ENCODE measurements at regions not wholly inside any gene's neighbourhood (a gene's known extent, or its start where the extent isn't known, plus 50 kb on each side); places are given as distances from the start of the nearest gene placed in this dataset.

DNA sequence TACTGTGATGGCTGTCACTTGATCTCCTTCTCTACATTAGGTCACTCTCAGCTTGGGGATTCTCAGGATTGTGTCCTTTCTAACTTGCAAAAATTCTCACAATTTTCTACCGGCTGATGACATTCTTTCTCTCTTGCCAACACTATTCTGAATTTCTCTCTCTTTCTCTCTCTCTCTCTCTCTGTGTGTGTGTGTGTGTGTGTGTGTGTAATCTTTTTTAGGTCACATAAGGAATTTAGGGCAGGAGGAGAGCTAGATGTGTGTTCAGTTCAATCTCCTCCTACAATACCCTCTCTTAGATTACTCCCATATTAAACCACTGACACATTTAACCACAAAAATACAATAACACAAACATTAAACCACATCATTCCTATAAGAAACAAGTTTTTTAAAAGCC is 242.3 kb upstream of the NREP start:
- dilution Hi-C loops (cut with MboI; ENCODE audit: extremely low pct_ligation_motif_present, low sequenced_read_pairs) (no loop called here), intact Hi-C loops (cut with micrococcal nuclease) (no loop called here)
- DNase-seq (ENCODE audit: low read depth, low spot score) = no peak
- no peaks in the 10 kb centered on the region for H3K27me3 ChIP-seq (ENCODE audit: control insufficient read depth in 2 of 2, insufficient read depth in 2 of 2, low read length in 2 of 2)
- H3K9me1 ChIP-seq (replicated peaks; ENCODE audit: control insufficient read depth, extremely low read depth, insufficient read depth, low read length) = no peaks in the 10 kb centered on the region
- H2AFZ ChIP-seq (ENCODE audit: low read depth, low read length) = no peak overlapping the region
- H3K79me2 ChIP-seq (ENCODE audit: control insufficient read depth, insufficient read depth, low read length) = no peaks in the 10 kb centered on the region
- no peaks in the 10 kb centered on the region for H3K9me3 ChIP-seq (replicated peaks; ENCODE audit: control insufficient read depth, insufficient read depth, low read length)
- H3K4me1 ChIP-seq (ENCODE audit: control insufficient read depth, extremely low read depth, insufficient read depth, low read length) = no peaks in the 10 kb centered on the region
- POLR2A ChIA-PET = no interaction called here
- H3K4me3 ChIP-seq (replicated peaks in 1 of 3; ENCODE audit: insufficient read depth in 1 of 3, low read depth in 1 of 3, low read length in 3 of 3) = no peak overlapping the region
- no peaks in the 10 kb centered on the region for H3K36me3 ChIP-seq (ENCODE audit: control insufficient read depth in 2 of 2, extremely low read depth in 1 of 2, insufficient read depth in 2 of 2, low read length in 2 of 2)
- no TSS peak for BruUV-seq (replicated peaks)
- no peak for FAIRE-seq
- no peak overlapping the region for H3K27ac ChIP-seq (ENCODE audit: insufficient read depth, low read depth, low read length)
- TF ChIP-seq MYC (IDR thresholded peaks at IDR 0.05; ENCODE audit: low read depth, low read length) = no peak
- no peak for TF ChIP-seq POLR2A (IDR thresholded peaks at IDR 0.05; ENCODE audit: low read depth, low read length)
- no peak overlapping the region for H3K9ac ChIP-seq (replicated peaks; ENCODE audit: extremely low read depth, insufficient read depth, low read length)
- H3K4me2 ChIP-seq (ENCODE audit: insufficient read depth, low read length) = no peak overlapping the region
- H4K20me1 ChIP-seq (replicated peaks; ENCODE audit: control insufficient read depth, extremely low read depth, insufficient read depth, low read length) = no peaks in the 10 kb centered on the region
- CTCF ChIA-PET = no interaction called here

- intact Hi-C loops (cut with micrococcal nuclease) = no loop called here
- Histone ChIP-seq H3K36me3 (ENCODE audit: control insufficient read depth in 2 of 2, extremely low read depth in 1 of 2, insufficient read depth in 2 of 2, low read length in 2 of 2) (no peaks in the 10 kb centered on the region), H3K4me1 (ENCODE audit: control insufficient read depth, extremely low read depth, insufficient read depth, low read length) (no peaks in the 10 kb centered on the region), H3K79me2 (ENCODE audit: control insufficient read depth, insufficient read depth, low read length) (no peaks in the 10 kb centered on the region), H3K27me3 (ENCODE audit: control insufficient read depth in 2 of 2, insufficient read depth in 2 of 2, low read length in 2 of 2) (no peaks in the 10 kb centered on the region), H2AFZ (ENCODE audit: low read depth, low read length) (no peak overlapping the region), H3K4me2 (ENCODE audit: insufficient read depth, low read length) (no peak overlapping the region), H3K9ac (replicated peaks; ENCODE audit: extremely low read depth, insufficient read depth, low read length) (no peak overlapping the region), H4K20me1 (replicated peaks; ENCODE audit: control insufficient read depth, extremely low read depth, insufficient read depth, low read length) (no peaks in the 10 kb centered on the region), H3K27ac (ENCODE audit: insufficient read depth, low read depth, low read length) (no peak overlapping the region), H3K9me3 (replicated peaks; ENCODE audit: control insufficient read depth, insufficient read depth, low read length) (no peaks in the 10 kb centered on the region), H3K9me1 (replicated peaks; ENCODE audit: control insufficient read depth, extremely low read depth, insufficient read depth, low read length) (no peaks in the 10 kb centered on the region), H3K4me3 (replicated peaks in 1 of 3; ENCODE audit: insufficient read depth in 1 of 3, low read depth in 1 of 3, low read length in 3 of 3) (no peak overlapping the region)
- BruUV-seq (replicated peaks) = no TSS peak
- TF ChIP-seq, protein P1, sequence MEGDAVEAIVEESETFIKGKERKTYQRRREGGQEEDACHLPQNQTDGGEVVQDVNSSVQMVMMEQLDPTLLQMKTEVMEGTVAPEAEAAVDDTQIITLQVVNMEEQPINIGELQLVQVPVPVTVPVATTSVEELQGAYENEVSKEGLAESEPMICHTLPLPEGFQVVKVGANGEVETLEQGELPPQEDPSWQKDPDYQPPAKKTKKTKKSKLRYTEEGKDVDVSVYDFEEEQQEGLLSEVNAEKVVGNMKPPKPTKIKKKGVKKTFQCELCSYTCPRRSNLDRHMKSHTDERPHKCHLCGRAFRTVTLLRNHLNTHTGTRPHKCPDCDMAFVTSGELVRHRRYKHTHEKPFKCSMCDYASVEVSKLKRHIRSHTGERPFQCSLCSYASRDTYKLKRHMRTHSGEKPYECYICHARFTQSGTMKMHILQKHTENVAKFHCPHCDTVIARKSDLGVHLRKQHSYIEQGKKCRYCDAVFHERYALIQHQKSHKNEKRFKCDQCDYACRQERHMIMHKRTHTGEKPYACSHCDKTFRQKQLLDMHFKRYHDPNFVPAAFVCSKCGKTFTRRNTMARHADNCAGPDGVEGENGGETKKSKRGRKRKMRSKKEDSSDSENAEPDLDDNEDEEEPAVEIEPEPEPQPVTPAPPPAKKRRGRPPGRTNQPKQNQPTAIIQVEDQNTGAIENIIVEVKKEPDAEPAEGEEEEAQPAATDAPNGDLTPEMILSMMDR (IDR thresholded peaks at IDR 0.05; ENCODE audit: extremely low read depth in 1 of 2, insufficient read depth in 1 of 2, low read depth in 1 of 2, low read length in 2 of 2) = no peak
- TF ChIP-seq EZH2 (IDR thresholded peaks at IDR 0.05; ENCODE audit: borderline replicate concordance, low read depth, low read length, severe bottlenecking) = no peak
- no peak for TF ChIP-seq MAX (IDR thresholded peaks at IDR 0.05; ENCODE audit: insufficient read depth, insufficient read length)
- TF ChIP-seq POLR2A (IDR thresholded peaks at IDR 0.05; ENCODE audit: low read depth, low read length) = no peak
- TF ChIP-seq JUN (IDR thresholded peaks at IDR 0.05; ENCODE audit: borderline replicate concordance, insufficient read depth, insufficient read length, low read depth) = no peak
- no peak for TF ChIP-seq FOS (IDR thresholded peaks at IDR 0.05; ENCODE audit: borderline replicate concordance, insufficient read depth, low read length)
- TF ChIP-seq GATA2 (IDR thresholded peaks at IDR 0.05; ENCODE audit: insufficient read depth, insufficient read length, low read depth, low read length) = no peak
- TF ChIP-seq MYC (IDR thresholded peaks at IDR 0.05; ENCODE audit: low read depth, low read length) = no peak
- TF ChIP-seq POLR2AphosphoS5 (IDR thresholded peaks at IDR 0.05; ENCODE audit: insufficient read depth, low read depth, low read length) = no peak
- CTCF ChIA-PET = no interaction called here
- no peak for FAIRE-seq
- POLR2A ChIA-PET = no interaction called here
- dilution Hi-C loops (cut with MboI; ENCODE audit: extremely low pct_ligation_motif_present, low sequenced_read_pairs) = no loop called here
- DNase-seq (ENCODE audit: low read depth, low spot score) = no peak
Observed at GRCh38 chr5:111998871-111999270, 241.9 kb upstream of the NREP start.
